Uterus (tissue), 3 donors: ENCODE measurements at regions not wholly inside any gene's neighbourhood (a gene's known extent, or its start where the extent isn't known, plus 50 kb on each side); places are given as distances from the start of the nearest gene placed in this dataset.

Source experiments
- DNase-seq, 2 donors: peaks; one replicate each; pipeline ENCODE4 v3.0.0-alpha.2; 2019 to 2020
- H3K27ac ChIP-seq, 2 donors: fragments of 200-600 bp; sonication (generic); 1 replicate in 1 of 2; 2 replicates in 1 of 2; pipeline ENCODE4 v1.5.1; 2016 to 2018
- H3K27me3 ChIP-seq, 2 donors: fragments of 200-600 bp; sonication (generic); one replicate each; pipeline ENCODE4 v1.5.1; 2018 to 2019; ENCODE audit warnings: control low read depth in 1 of 2
- H3K36me3 ChIP-seq, 2 donors: fragments of 200-600 bp; sonication (generic); one replicate each; pipeline ENCODE4 v1.5.1; 2019; ENCODE audit warnings: control low read depth in 1 of 2
- H3K4me1 ChIP-seq, 2 donors: fragments of 200-600 bp; sonication (generic); one replicate each; pipeline ENCODE4 v1.5.1; 2018 to 2019; ENCODE audit warnings: control low read depth in 1 of 2
- H3K4me3 ChIP-seq, 2 donors: fragments of 200-600 bp; sonication (generic); 1 replicate in 1 of 2; 2 replicates in 1 of 2; pipeline ENCODE4 v1.5.1; 2018 to 2019; ENCODE audit warnings: mild to moderate bottlenecking in 1 of 2
- H3K9me3 ChIP-seq, 2 donors: fragments of 200-600 bp; sonication (generic); one replicate each; pipeline ENCODE4 v1.5.1; 2019; ENCODE audit warnings: control low read depth in 1 of 2
- CTCF ChIP-seq, 4 experiments: fragments of 200-600 bp in 2 of 4; fragments of 450-650 bp in 2 of 4; sonication (generic) in 2 of 4; IDR thresholded peaks; one replicate each; pipeline ENCODE4 v1.5.1; 2016 to 2019; ENCODE audit warnings: antibody characterized with exemption in 4 of 4, mild to moderate bottlenecking in 2 of 4, moderate library complexity in 1 of 4
- POLR2A ChIP-seq, 2 donors: fragments of 450-650 bp; IDR thresholded peaks; one replicate each; pipeline ENCODE4 v1.6.1; 2016; ENCODE audit warnings: antibody characterized with exemption in 2 of 2, mild to moderate bottlenecking in 1 of 2, moderate library complexity in 1 of 2
- intact Hi-C: fragments of 100-400 bp; cut with DNase I; formaldehyde crosslinking; loops from one replicate; pipeline ENCODE4 v1.15.1; 2023; ENCODE audit warnings: low total_unique reads
- donor health status: DM: yes; HTN: yes; CAD: no.

- Histone ChIP-seq H3K9me3 (no peaks in the 10 kb centered on the region), H3K27me3 (no peaks in the 10 kb centered on the region), H3K4me1 (no peaks in the 10 kb centered on the region), H3K4me3 (no peak overlapping the region), H3K36me3 (no peaks in the 10 kb centered on the region), H3K27ac (no peak overlapping the region)
- intact Hi-C loops: no loop called here
- DNase-seq: no peak
- TF ChIP-seq CTCF (IDR thresholded peaks at IDR 0.05) (no peak), POLR2A (IDR thresholded peaks at IDR 0.05) (no peak)
Measured at GRCh38 chr3:193971261-193971751, 164.6 kb upstream of the HES1 start.

- H3K27me3 ChIP-seq: no peaks in the 10 kb centered on the region
- no peak for DNase-seq
- intact Hi-C loops: no loop called here
- H3K36me3 ChIP-seq: no peaks in the 10 kb centered on the region
- TF ChIP-seq POLR2A (IDR thresholded peaks at IDR 0.05) (no peak), CTCF (IDR thresholded peaks at IDR 0.05) (no peak)
- H3K4me1 ChIP-seq: no peaks in the 10 kb centered on the region
- H3K9me3 ChIP-seq: no peaks in the 10 kb centered on the region
- H3K4me3 ChIP-seq: no peak overlapping the region
- H3K27ac ChIP-seq: no peak overlapping the region
Measured at GRCh38 chr3:193971966-193972365, 164.0 kb upstream of the HES1 start.

- H3K36me3 ChIP-seq: no peaks in the 10 kb centered on the region
- H3K9me3 ChIP-seq: no peaks in the 10 kb centered on the region
- TF ChIP-seq CTCF (IDR thresholded peaks at IDR 0.05): no peak
- no peak for TF ChIP-seq POLR2A (IDR thresholded peaks at IDR 0.05)
- no peak overlapping the region for H3K4me3 ChIP-seq
- DNase-seq: no peak
- intact Hi-C loops: no loop called here
- H3K27me3 ChIP-seq: no peaks in the 10 kb centered on the region
- H3K27ac ChIP-seq: no peak overlapping the region
- H3K4me1 ChIP-seq: no peaks in the 10 kb centered on the region
Measured at GRCh38 chr3:193972832-193973231, 163.1 kb upstream of the HES1 start.

GRCh38 chr3:193974191-193974652 lies 161.7 kb upstream of the HES1 start:
- TF ChIP-seq POLR2A (IDR thresholded peaks at IDR 0.05): no peak
- no peak for TF ChIP-seq CTCF (IDR thresholded peaks at IDR 0.05)
- Histone ChIP-seq H3K27ac (no peak overlapping the region), H3K36me3 (no peaks in the 10 kb centered on the region), H3K9me3 (no peaks in the 10 kb centered on the region), H3K27me3 (no peaks in the 10 kb centered on the region), H3K4me3 (no peak overlapping the region), H3K4me1 (no peaks in the 10 kb centered on the region)
- DNase-seq: no peak
- intact Hi-C loops: no loop called here

GRCh38 chr3:193974671-193975535 lies 161.0 kb upstream of the HES1 start:
- no peaks in the 10 kb centered on the region for H3K9me3 ChIP-seq
- intact Hi-C loops: no loop called here

More at GRCh38 chr3:193974671-193975535, 161.0 kb upstream of the HES1 start:
- Histone ChIP-seq H3K4me1 (no peaks in the 10 kb centered on the region), H3K36me3 (no peaks in the 10 kb centered on the region), H3K27ac (no peak overlapping the region), H3K27me3 (no peaks in the 10 kb centered on the region), H3K4me3 (no peak overlapping the region)
- no peak for DNase-seq
- no peak for TF ChIP-seq POLR2A (IDR thresholded peaks at IDR 0.05)
